ELR (cell line): ENCODE measurements at regions not wholly inside any gene's neighbourhood (a gene's known extent, or its start where the extent isn't known, plus 50 kb on each side); places are given as distances from the start of the nearest gene placed in this dataset.
A peak's percentile ranks its signal among the peaks of the same experiment; 100 is the strongest.
"Not testable (repeated sequence)": the region's sequence is repeated elsewhere in the genome, so short reads cannot be mapped to it uniquely, and the experiment has no call there.

Experiments
- DNase-seq: peaks from one replicate; pipeline ENCODE4 v3.0.0-alpha.2; 2015; ENCODE audit warnings: low read depth

DNA sequence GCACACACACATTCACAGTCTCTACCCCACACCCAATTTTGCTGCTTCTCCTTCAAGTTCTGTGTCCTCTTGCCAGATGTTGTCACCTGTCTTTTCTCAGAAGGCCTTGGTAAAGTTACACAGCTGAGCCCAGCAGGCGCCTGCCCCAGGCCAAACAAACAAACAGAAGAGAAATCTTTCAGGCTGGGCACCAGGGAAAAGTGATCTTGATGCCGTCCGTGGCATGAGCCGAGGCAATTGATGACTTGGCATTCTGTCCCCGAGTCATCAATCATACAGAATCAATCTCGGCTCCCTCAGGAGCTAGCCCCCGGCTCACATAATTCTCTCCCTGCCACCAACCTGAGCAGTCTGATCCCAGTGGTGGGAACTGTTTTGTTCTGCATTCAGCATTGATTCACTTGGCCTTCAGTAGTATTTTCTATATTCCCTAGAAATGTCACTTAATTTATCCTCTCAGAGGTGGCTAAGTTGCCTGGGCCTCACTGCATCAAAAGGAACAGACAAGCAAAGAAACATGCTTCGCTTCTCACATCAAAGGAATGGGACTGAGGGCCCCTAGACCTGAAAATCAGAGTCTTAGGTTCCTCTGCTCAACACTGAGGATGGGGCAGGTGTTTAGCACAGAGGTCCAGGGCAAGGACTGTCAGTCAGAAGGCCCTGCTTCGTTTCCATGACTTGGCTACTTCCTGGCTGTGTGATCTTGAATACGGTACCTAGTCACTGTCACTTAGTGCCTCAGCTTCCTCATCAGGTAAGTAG lies 278.8 kb upstream of the CELF4 start:
- no peak for DNase-seq

- no peak for DNase-seq
Measured at GRCh38 chr18:37838083-37838482, 272.5 kb upstream of the CELF4 start.

DNA sequence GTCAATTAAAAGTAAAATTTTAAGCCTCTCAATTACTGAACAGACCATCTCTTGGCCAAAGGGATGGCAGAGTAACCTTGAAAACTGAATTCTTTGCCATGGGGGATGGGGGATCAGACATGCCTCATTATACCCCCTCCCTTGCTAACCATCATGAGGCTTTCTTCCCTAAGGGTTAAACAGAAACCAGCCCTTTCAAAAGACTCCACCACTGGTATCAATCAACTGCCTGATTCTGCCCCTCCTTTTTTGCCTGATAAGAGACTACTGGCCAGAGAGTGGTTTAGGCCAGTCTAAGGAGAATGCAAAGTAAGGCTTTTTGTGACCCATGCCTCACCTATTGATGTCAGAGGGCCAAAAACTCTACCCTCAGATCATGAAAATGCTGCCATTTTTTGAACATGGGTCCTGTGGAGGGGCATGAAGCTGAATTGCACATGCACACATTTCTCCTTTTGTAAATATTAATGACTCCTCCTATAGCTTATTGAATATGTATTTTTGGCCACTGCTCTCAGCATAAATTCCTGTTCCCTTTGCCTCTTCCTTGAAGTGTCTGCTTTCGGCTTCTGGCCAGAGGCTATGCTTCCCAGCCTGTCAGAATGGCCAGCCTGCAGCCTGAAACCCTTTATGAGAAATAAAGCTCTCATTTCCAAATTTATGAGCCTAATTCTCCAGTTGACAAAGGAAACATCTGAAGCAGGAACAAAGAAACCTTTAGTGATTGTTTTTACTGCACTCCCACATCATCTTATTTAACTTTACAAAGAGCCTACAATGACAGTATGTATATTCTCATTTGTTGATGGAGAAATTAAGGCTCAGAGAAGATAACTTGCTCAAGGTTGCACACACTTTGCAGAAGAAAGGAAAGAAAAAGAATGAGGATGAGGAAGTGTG lies 270.7 kb upstream of the CELF4 start:
- DNase-seq, result no peak

DNA sequence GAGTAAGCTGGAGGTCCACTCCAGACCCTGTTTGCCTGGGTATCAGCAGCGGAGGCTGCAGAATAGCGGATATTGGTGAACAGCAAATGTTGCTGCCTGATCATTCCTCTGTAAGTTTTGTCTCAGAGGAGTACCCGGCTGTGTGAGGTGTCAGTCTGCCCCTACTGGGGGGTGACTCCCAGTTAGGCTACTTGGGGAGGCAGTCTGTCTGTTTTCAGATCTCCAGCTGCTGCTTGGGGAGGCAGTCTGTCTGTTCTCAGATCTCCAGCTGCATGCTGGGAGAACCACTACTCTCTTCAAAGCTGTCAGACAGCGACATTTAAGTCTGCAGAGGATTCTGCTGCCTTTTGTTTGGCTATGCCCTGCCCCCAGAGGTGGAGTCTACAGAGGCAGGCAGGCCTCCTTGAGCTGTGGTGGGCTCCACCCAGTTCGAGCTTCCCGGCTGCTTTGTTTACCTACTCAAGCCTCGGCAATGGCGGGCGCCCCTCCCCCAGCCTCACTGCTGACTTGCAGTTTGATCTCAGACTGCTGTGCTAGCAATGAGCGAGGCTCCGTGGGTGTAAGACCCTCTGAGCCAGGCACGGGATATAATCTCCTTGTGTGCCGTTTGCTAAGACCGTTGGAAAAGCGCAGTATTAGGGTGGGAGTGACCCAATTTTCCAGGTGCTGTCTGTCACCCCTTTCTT lies 266.6 kb upstream of the CELF4 start:
- not testable (repeated sequence) for DNase-seq

DNA sequence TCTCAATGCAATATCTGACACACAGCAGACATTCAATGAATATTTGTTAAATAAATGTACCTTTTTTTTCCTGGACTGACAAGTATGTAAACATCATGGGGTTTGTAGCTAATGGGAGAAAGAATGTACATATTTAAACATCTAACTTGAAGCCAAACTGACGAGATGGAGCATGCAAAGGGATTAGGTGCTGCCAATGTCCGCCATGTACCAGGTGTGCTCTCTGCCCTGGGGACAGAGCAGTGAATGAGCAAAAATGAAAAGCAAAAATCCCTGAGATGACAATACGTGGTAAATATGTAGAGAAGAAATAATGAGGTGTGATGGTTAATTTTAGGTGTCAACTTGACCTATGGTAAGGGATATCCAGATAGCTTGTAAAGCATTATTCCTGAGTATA lies 247.4 kb upstream of the CELF4 start:
- DNase-seq, result no peak

- no peak for DNase-seq
Measured at GRCh38 chr18:37805773-37806404, 240.3 kb upstream of the CELF4 start.

GRCh38 chr18:37796823-37797349 lies 231.3 kb upstream of the CELF4 start:
- DNase-seq, result no peak

DNA sequence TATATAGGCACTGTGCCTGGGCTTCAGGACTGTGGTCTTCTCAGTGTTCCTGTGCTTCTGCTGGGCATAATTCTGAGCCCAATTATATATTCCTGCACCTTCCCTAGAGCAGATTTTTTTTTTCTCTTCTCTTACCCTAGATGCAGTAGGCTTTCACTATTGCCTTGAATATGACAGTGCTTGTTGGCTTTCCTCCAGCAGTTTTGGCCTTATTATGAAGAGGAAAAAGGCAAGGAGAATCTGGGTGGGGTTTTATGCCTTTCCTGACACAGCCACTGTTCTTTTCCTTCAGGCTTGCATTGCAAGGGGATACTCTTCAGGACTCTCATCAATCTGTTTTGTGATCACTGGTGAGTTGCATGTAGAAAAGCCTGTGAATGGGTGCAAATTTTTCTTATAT lies 221.9 kb upstream of the CELF4 start:
- DNase-seq, result no peak

DNA sequence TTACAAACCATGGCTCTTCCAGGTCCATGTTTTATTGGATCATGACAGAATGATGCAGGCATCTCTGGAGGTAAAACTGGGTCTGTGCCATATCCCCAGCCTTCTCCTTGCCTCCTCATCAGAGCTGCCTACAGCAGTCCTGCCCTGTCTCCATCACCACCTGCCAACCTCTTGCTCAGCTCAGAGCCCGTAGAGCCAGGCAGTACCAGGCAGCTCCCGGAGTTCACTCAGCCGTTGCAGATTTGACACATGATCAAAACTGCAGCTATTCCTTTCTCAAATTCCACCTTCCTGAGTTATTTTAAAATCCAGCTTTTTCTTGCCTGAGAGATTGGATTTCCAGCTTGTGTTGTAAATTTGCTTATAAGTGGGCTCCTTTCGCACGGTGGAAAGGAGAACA lies 218.2 kb upstream of the CELF4 start:
- DNase-seq, result no peak

- no peak for DNase-seq
Measured at GRCh38 chr18:37779220-37779619, 213.6 kb upstream of the CELF4 start.

- DNase-seq, result peak; percentile 1
Measured at GRCh38 chr18:37778417-37779165, 213.0 kb upstream of the CELF4 start.

- DNase-seq, result no peak
Measured at GRCh38 chr18:37769826-37770225, 204.2 kb upstream of the CELF4 start.

DNA sequence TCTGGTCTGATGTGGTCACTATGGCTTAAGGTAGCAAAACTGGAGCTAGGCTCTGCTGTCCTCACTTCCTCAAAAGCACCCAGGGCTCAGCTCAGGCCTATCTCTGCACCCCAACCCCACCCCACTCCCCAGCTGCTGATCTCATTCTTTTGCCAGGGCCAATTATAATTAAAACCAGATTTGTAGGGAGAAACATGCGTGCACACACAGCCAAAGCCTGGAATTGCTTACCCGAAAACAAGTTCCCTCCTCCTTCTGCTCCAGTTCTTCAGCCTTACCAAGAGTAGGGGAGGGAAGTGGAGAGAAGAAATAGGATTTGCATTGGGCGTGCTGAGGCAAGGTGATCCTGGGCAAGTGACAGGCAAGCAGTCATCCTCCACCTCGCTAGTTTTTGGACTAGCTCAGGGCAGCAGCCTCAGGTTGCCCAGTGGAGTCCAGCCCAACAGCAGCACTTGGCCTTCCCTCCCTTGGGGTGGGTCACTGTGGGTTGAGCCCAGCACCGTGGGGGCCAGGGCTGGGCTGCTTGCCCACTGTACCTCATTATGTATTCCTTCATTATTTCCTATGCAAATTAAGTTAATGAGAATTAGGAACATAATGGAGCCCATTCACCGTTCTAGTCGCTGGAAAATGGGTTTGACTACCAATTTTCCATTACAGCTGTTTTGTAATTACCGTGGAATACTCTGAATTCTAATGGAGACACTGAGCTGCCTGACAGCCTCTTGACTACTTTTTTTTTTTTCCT lies 199.1 kb upstream of the CELF4 start:
- no peak for DNase-seq

DNA sequence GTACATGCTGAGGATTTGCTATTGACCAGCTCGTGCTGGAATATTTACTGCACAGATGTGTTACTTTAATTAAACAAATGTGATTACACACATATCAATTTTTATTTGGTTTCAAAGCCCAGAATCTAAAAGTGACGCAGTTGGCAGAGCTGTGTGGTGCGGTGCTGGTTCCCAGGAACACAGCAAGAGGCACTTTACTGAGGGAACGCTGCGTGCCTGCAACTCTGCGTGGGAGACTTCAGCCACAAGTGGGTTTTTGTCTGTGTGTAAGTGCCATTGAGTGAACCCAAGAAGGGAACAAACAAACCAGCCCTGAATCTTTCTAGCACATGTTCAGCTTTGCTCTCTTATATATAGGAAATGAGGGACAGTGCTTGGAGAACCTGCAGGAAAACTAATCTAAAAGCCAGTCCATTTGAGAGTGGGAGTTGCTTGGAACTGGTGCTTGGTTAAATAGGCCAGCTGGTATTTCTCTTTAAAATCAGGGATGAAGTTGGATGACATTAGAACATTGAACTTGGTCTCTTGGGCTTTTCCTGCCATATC lies 196.6 kb upstream of the CELF4 start:
- DNase-seq, result no peak

DNA sequence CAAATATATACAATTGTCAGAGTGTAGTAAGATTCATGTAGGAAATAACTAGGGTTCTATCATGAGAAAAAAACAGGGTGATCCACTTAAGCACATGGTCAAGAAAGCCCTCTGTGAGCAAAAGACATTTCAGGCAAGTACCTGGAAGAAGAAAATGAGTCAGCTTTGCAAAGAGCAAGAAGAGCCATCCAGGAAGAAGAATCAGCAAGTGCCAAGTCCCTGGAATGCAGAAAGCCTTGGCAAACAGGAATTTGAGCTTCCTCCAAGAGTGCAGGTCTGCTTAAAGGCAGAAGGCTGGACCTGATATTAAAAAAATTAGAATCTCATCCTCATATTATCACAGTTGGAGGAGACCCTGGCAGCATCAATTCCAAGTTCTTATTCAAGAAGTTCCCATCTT lies 188.5 kb upstream of the CELF4 start:
- DNase-seq, result no peak

DNA sequence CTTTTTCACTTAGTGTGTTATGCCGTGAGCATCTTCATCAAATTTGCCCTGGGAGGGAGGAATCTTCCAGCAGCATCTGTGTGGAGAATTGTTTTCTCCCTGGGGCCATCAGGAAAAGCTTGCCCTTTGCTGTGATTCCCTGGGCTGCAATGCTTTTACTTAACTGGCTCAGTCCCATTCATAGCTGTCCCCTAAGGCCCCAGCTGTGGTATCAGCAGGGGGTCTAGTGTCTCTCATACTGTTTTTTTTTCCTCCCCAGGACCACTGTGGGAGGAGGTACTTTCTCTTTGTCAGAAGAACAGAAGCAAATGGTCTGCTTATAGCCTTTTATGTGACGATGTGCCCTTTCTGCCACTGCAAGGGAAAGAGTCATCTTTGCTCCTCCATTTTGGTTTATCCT lies 176.8 kb upstream of the CELF4 start:
- no peak for DNase-seq

DNA sequence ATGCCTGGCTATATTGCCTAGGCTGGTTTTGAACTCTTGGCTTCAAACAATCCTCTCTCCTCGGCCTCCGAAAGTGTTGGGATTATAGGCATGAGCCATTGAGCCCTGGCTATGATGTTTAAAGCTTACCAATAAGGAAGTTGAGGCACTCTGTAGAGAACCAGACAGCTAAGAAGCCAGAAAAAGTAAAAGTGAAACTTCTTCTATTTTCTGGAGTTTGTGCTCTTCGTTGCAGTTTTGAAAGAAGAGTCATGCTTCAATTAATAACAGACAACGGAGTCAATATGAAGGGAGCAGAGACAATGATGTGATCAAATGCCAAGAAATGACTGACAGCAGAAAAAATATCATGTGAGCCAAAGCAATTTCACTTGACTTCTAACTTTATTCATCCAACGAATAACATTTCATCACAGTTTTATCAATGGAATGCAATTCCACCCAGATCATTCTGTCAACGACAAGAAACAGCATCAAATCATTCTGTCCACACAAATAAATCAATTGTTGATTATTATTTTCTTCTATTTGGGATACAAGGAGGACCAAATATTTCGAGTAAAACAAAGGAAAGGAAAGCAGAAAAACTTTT lies 175.5 kb upstream of the CELF4 start:
- no peak for DNase-seq

DNA sequence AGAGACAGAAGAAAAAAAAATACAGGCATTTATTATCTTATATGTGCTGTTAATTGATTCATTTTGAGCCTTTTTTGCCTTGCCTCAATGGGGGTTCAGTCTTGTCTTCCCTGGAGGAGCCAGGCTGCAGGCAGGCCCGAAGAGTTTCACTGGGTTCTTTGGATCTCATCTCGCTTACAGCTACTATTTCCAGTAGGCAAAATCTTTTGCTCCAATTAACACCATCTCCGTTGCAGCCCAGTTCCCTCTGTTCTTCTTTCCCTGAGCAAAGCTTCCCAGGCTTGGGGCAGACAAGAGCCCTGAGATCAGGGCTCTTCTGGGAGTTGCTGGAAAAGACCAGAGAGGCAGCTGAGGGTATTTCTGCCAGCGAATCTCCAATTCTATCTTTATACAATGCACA lies 168.8 kb upstream of the CELF4 start:
- DNase-seq, result no peak

GRCh38 chr18:37729716-37730115 lies 164.1 kb upstream of the CELF4 start:
- DNase-seq, result no peak

GRCh38 chr18:37724206-37724605 lies 158.6 kb upstream of the CELF4 start:
- DNase-seq, result no peak
